HuH-7 (cell line): ENCODE measurements at regions not wholly inside any gene's neighbourhood (a gene's known extent, or its start where the extent isn't known, plus 50 kb on each side); places are given as distances from the start of the nearest gene placed in this dataset.

Experiments
- DNase-seq: peaks from one replicate; pipeline ENCODE4 v3.0.0; 2011; ENCODE audit warnings: low spot score

- no peak for DNase-seq
Observed at GRCh38 chr13:65875031-65875430, 1355.1 kb downstream of the PCDH9 start.

- no peak for DNase-seq
Observed at GRCh38 chr13:65872448-65872847, 1357.7 kb downstream of the PCDH9 start.

GRCh38 chr13:65868884-65869283 lies 1361.3 kb downstream of the PCDH9 start:
- no peak for DNase-seq

DNA sequence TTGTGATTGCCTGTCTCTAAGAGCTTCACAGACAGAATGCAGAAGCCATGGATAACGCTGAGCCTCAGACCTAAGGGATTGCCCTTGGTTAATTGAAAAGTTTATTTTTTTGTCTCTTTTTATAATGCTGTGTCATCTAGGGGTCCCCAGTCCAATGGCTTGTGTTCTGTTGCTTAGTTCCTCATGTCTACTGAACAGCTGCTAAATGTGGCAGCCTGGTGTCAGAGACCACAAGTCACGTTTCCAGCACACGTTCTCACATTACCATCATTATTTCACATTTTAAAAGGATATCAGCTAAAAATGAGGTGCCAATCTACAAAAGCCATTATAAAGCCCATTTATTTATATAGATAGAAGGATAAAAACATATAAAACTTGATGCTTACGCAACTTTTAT lies 1362.0 kb downstream of the PCDH9 start:
- DNase-seq = no peak

- no peak for DNase-seq
Observed at GRCh38 chr13:65866138-65866537, 1364.0 kb downstream of the PCDH9 start.

- no peak for DNase-seq
Observed at GRCh38 chr13:65865206-65865605, 1364.9 kb downstream of the PCDH9 start.

GRCh38 chr13:65864039-65864438 lies 1366.1 kb downstream of the PCDH9 start:
- no peak for DNase-seq

- DNase-seq = no peak
Observed at GRCh38 chr13:65860306-65860705, 1369.8 kb downstream of the PCDH9 start.

- DNase-seq = no peak
Observed at GRCh38 chr13:65857942-65858565, 1372.1 kb downstream of the PCDH9 start.

DNA sequence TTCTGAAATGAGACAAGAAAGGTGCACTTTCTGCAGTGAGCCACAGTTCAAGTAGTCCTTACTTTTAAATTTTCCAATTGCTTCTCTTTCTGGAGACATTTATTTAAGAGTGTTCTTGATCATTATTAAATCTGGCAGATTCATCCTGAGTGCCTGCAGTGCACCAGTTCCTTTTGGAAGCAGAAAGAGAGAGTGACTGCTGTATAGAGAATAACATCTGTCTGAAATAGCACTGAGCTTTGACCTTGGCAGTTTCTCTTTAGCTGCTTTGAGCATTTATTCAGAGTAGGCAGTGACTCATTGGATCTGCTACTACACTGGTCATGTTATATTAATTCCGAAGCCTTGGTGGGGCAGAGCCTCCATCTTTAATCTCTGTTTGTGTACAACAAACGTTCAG lies 1373.7 kb downstream of the PCDH9 start:
- DNase-seq = no peak

GRCh38 chr13:65855242-65855805 lies 1374.8 kb downstream of the PCDH9 start:
- DNase-seq = peak; percentile 67

DNA sequence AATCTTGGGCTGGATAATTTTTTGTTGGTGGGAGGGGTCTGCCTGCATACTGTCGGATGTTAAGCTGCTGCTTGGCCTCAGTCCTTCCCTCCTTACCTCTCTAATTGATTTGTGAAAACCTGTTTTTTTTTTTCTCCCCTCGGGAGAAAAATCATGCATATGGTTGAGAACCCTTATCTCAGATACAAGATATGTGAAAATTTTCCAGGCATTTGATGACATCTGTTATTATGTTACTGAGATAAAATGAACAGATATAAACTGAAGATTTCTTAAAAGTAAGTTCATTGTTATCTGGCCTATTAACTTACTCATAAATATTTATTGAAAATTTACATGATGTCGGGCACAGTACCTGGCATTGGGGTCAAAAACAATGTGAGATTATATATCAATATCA lies 1375.7 kb downstream of the PCDH9 start:
- DNase-seq = no peak

DNA sequence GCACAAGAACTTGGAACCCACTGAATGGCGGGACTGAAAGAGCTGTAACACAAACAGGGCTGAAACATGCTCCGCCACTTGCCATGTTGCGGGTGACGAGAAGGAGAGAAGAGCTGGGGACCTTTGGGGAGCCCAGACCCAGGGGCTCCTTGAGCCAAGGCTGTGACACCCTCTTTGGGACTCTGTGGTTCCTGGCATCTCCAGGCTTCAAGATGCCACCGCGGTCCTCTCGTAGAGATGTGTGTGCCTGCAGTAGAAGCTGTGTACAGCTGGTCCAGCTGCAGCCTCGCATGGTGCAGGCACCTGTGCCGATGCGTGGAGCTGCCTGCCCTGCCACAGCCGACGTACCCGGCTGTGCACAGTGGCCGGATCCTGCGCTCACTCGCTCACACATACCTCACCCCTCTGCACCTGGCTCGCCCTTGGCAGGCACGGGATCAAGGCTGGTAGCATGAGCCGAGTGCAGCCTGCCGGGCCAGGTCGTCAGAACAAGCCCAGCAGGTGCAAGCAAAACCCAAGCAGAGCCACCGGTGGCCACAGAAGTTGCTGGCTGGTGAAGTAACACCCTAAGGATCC lies 1385.8 kb downstream of the PCDH9 start:
- DNase-seq = no peak

- DNase-seq = no peak
Observed at GRCh38 chr13:65843314-65843731, 1386.8 kb downstream of the PCDH9 start.

DNA sequence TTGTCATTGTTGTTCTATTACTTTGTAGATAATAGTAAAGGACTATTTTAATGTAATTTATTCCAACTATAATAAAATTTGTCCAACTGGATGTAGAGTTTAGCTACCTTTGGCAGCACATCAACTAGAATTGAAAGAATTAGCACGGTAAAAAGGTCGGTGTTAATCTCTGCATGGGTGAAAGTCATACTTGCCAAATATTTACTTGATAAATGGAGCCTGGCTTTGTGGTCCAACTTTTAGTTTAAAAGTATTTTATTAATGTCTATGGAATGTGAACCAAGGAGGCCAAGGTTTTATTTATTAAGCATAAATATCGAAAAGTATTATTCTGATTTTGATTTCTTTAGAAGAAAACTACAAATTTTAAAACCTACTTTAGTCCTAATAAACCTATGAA lies 1389.0 kb downstream of the PCDH9 start:
- DNase-seq = no peak

DNA sequence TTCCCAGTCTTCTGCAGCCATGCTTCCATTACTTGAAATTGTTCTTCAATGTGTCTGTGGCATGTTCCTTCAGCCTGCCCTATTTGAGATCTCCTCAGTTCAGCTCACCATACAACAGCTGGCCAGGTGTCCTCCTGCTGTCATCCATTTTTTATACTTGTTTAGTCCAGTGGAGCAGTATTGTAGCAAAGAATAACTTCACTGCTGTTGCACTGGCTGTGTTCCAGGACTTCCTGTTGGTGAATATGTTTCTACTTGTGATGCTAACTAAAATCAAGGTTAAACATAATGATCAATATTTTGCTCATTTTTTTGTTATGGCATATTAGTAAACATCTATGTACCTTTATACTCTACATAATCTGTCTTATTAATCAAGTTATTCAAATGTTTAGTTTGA lies 1394.1 kb downstream of the PCDH9 start:
- DNase-seq = no peak

DNA sequence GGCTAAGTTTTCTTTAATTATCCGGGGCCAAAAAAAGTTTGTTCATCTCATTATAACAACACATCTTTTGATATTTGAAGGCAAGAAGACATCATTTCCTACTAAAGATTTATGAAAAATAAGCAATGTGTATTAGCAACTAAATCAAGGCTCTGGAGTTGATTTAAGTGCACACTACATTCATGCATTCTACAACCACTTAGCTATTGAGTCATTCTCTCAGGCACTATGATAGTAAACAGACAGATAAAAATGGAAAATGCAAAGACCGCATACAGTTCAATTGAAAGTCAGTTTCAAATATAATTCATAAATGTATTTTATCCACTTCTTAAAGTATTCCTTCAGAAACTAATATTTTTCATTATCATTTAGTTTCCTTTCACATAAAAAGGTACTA lies 1395.2 kb downstream of the PCDH9 start:
- DNase-seq = no peak

GRCh38 chr13:65830411-65831205 lies 1399.5 kb downstream of the PCDH9 start:
- DNase-seq = no peak

GRCh38 chr13:65829241-65830008 lies 1400.7 kb downstream of the PCDH9 start:
- DNase-seq = no peak

GRCh38 chr13:65826657-65827056 lies 1403.5 kb downstream of the PCDH9 start:
- DNase-seq = no peak

DNA sequence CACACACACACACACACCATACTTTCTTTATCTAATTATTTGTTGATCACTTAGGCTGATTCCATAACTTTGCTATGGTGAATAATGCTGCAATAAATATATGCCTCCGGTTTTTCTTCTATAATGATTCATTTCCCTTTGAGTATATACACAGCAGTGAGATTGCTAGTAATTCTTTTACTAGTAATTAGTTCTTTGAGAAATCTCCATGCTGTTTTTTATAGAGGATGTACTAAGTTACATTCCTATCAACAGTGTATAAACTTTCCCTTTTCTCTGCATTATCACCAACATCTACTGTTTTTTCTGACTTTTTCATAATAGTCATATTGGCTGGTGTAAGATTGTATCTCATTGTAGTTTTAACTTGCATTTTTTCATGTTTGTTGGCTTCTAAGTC lies 1405.1 kb downstream of the PCDH9 start:
- no peak for DNase-seq

GRCh38 chr13:65808061-65808460 lies 1422.1 kb downstream of the PCDH9 start:
- no peak for DNase-seq
